IMR-90 (cell line): ENCODE measurements at regions not wholly inside any gene's neighbourhood (a gene's known extent, or its start where the extent isn't known, plus 50 kb on each side); places are given as distances from the start of the nearest gene placed in this dataset.

ENCODE experiments used
- ATAC-seq: fragments of 200-7000 bp; cut with Tn5 transposase; 2 replicates; pipeline ENCODE4 v1.9.1; 2020; ENCODE audit warnings: low read depth, mild to moderate bottlenecking, moderate library complexity
- BruUV-seq: library from RNA; stranded (reverse); fragments of 400-500 nt; replicated peaks from 2 replicates; lab custom pipeline; 2021; lab: Mats Ljungman, UMichigan
- CTCF ChIA-PET: fragments of 300-600 bp; formaldehyde crosslinking; extraction: SDS; loops from one replicate; lab custom pipeline; 2021; ENCODE audit warnings: antibody characterized with exemption; lab: Yijun Ruan, JAX
- POLR2A ChIA-PET: fragments of 300-600 bp; sonication (Branson Sonifier 250); formaldehyde crosslinking; loops from one replicate; lab custom pipeline; 2022; ENCODE audit warnings: antibody characterized with exemption; ENCODE audit not compliant: unreplicated experiment; lab: Charles Lee
- DNase-seq: peaks from one replicate; pipeline ENCODE4 v3.0.0; 2013
- H2AFZ ChIP-seq: replicated peaks from 2 replicates; pipeline ENCODE3; 2013; ENCODE audit warnings: low read length, mild to moderate bottlenecking; ENCODE audit not compliant: poor library complexity
- H2AK5ac ChIP-seq: 2 replicates; pipeline ENCODE4 v1.6.1; 2013; ENCODE audit warnings: low read depth, low read length, inconsistent platforms
- H2AK9ac ChIP-seq: replicated peaks from 2 replicates; pipeline ENCODE3; 2013; ENCODE audit warnings: mild to moderate bottlenecking, low read depth, low read length, moderate library complexity; ENCODE audit not compliant: poor library complexity
- H2BK120ac ChIP-seq: 2 replicates; pipeline ENCODE4 v1.6.1; 2013; ENCODE audit warnings: low read depth, low read length, inconsistent platforms
- H2BK15ac ChIP-seq: 3 replicates; pipeline ENCODE4 v1.6.1; 2013; ENCODE audit warnings: low read depth, low read length, inconsistent platforms
- H2BK20ac ChIP-seq: 2 replicates; pipeline ENCODE4 v1.6.1; 2013; ENCODE audit warnings: low read depth, mild to moderate bottlenecking, inconsistent platforms, low read length, moderate library complexity
- H2BK5ac ChIP-seq: 2 replicates; pipeline ENCODE4 v1.6.1; 2013; ENCODE audit warnings: mild to moderate bottlenecking, low read depth, low read length, inconsistent platforms; ENCODE audit not compliant: poor library complexity, severe bottlenecking
- H3K14ac ChIP-seq: replicated peaks from 2 replicates; pipeline ENCODE4 v1.6.1; 2013; ENCODE audit warnings: low read depth, low read length, inconsistent platforms
- H3K18ac ChIP-seq: 2 replicates; pipeline ENCODE4 v1.6.1; 2013; ENCODE audit warnings: low read depth, low read length, control low read depth
- H3K23ac ChIP-seq: 2 replicates; pipeline ENCODE4 v1.6.1; 2013; ENCODE audit warnings: low read depth, low read length, inconsistent platforms
- H3K27ac ChIP-seq: 2 replicates; pipeline ENCODE4 v1.5.1; 2013; ENCODE audit warnings: mild to moderate bottlenecking, control low read depth, low read length; ENCODE audit not compliant: insufficient read depth
- H3K27me3 ChIP-seq: 2 replicates; pipeline ENCODE4 v1.6.1; 2013; ENCODE audit warnings: low read length; ENCODE audit not compliant: control insufficient read depth, insufficient read depth
- H3K36me3 ChIP-seq: 2 replicates; pipeline ENCODE4 v1.6.1; 2013; ENCODE audit warnings: low read length, mixed read lengths; ENCODE audit not compliant: control insufficient read depth, insufficient read depth
- H3K4ac ChIP-seq: 2 replicates; pipeline ENCODE4 v1.6.1; 2013; ENCODE audit warnings: low read depth, low read length, inconsistent platforms
- H3K4me1 ChIP-seq: 2 replicates; pipeline ENCODE4 v1.6.1; 2013; ENCODE audit warnings: low read length, mixed read lengths; ENCODE audit not compliant: control insufficient read depth, insufficient read depth
- H3K4me2 ChIP-seq: 2 replicates; pipeline ENCODE4 v1.6.1; 2013; ENCODE audit warnings: low read depth, mild to moderate bottlenecking, control low read depth, low read length, moderate library complexity
- H3K4me3 ChIP-seq: 2 replicates; pipeline ENCODE4 v1.5.1; 2013; ENCODE audit warnings: low read depth, mild to moderate bottlenecking, control low read depth, low read length, moderate library complexity; ENCODE audit not compliant: insufficient read depth
- H3K56ac ChIP-seq: 2 replicates; pipeline ENCODE4 v1.6.1; 2013; ENCODE audit warnings: low read length, inconsistent platforms; ENCODE audit not compliant: insufficient read depth; ENCODE audit errors: extremely low read depth
- H3K79me1 ChIP-seq, 2 experiments: 2 replicates each; pipeline ENCODE4 v1.6.1; 2013; ENCODE audit warnings: low read length in 2 of 2, inconsistent platforms in 1 of 2, low read depth in 1 of 2
- H3K9ac ChIP-seq: 2 replicates; pipeline ENCODE4 v1.6.1; 2013; ENCODE audit warnings: low read depth, low read length, control low read depth
- H3K9me1 ChIP-seq: 2 replicates; pipeline ENCODE4 v1.6.1; 2013; ENCODE audit warnings: low read length, inconsistent platforms; ENCODE audit not compliant: insufficient read depth
- H3K9me3 ChIP-seq: 2 replicates; pipeline ENCODE4 v1.6.1; 2013; ENCODE audit warnings: low read length; ENCODE audit not compliant: control insufficient read depth, insufficient read depth
- H4K20me1 ChIP-seq: 2 replicates; pipeline ENCODE4 v1.6.1; 2013; ENCODE audit warnings: low read length, inconsistent platforms; ENCODE audit not compliant: insufficient read depth
- H4K5ac ChIP-seq: 2 replicates; pipeline ENCODE4 v1.6.1; 2013; ENCODE audit warnings: mild to moderate bottlenecking, low read depth, low read length, control low read depth
- H4K8ac ChIP-seq, 2 experiments: 2 replicates each; pipeline ENCODE4 v1.6.1; 2013; ENCODE audit warnings: low read depth in 2 of 2, low read length in 2 of 2, control low read depth in 1 of 2, inconsistent platforms in 1 of 2
- H4K91ac ChIP-seq: 2 replicates; pipeline ENCODE4 v1.6.1; 2013; ENCODE audit warnings: low read depth, low read length, inconsistent platforms; ENCODE audit not compliant: insufficient read depth
- CEBPB ChIP-seq: IDR thresholded peaks from 2 replicates; pipeline ENCODE4 v1.6.1; 2012; ENCODE audit warnings: low read depth, low read length, improper control_type of control experiment
- FOS ChIP-seq: fragments of 150-350 bp; IDR thresholded peaks from 2 replicates; pipeline ENCODE4 v1.6.1; 2016; ENCODE audit warnings: low read depth, low read length
- NFE2L2 ChIP-seq: fragments of 150-350 bp; IDR thresholded peaks from 2 replicates; pipeline ENCODE4 v1.6.1; 2016; ENCODE audit warnings: low read depth, mild to moderate bottlenecking, low read length
- RCOR1 ChIP-seq: IDR thresholded peaks from 2 replicates; pipeline ENCODE4 v1.6.1; 2012; ENCODE audit warnings: mild to moderate bottlenecking, low read length, improper control_type of control experiment; ENCODE audit not compliant: insufficient replicate concordance
- WGBS, 2 experiments: methylation state at CpG; one replicate each; pipeline versions ENCODE4 v1.1.5 to v1.1.7; 2013; ENCODE audit warnings: missing lambda C conversion rate in 2 of 2; ENCODE audit not compliant: insufficient read length in 1 of 2; ENCODE audit errors: extremely low coverage in 2 of 2; 5-methylcytosine and 5-hydroxymethylcytosine counted together
- dilution Hi-C: fragments of 300-500 bp; cut with HindIII; formaldehyde crosslinking; loops from one replicate; pipeline ENCODE4 v1.14.3; 2018; ENCODE audit warnings: low sequenced_read_pairs; ENCODE audit not compliant: unreplicated experiment
- in situ Hi-C: fragments of 300-500 bp; cut with MboI; formaldehyde crosslinking; loops from 3 replicates; pipeline ENCODE4 v1.14.3; 2019; ENCODE audit warnings: low sequenced_read_pairs, inconsistent platforms, mixed read lengths
- intact Hi-C: fragments of 100-400 bp; cut with micrococcal nuclease; formaldehyde crosslinking; loops from 2 replicates; pipeline ENCODE4 v1.10.0; 2022
- TF ChIP-seq, protein P1 (sequence below): fragments of 150-350 bp; IDR thresholded peaks from 2 replicates; pipeline ENCODE4 v1.6.1; 2017; ENCODE audit warnings: mild to moderate bottlenecking, antibody characterized with exemption, low read length, low read depth

- Histone ChIP-seq H3K9me3 (no peaks in the 10 kb centered on the region), H3K9me1 (no peaks in the 10 kb centered on the region), H4K5ac (no peak overlapping the region), H3K4ac (no peak overlapping the region), H2BK20ac (no peak overlapping the region), H4K20me1 (no peaks in the 10 kb centered on the region), H3K18ac (no peak overlapping the region), H2BK15ac (no peak overlapping the region), H3K56ac (no peak overlapping the region), H4K91ac (no peak overlapping the region), H2BK5ac (no peak overlapping the region), H4K8ac (no peak overlapping the region), H3K27ac (no peak overlapping the region), H3K23ac (no peak overlapping the region), H3K27me3 (no peaks in the 10 kb centered on the region), H3K4me3 (no peak overlapping the region), H3K79me1 (no peaks in the 10 kb centered on the region), H2AK9ac (no peak overlapping the region), H2AK5ac (no peak overlapping the region), H2AFZ (no peak overlapping the region), H3K36me3 (no peaks in the 10 kb centered on the region), H3K9ac (no peak overlapping the region), H2BK120ac (no peak overlapping the region), H3K4me2 (no peak overlapping the region), H3K14ac (no peak overlapping the region), H3K4me1 (no peaks in the 10 kb centered on the region)
- no CpG with 5 or more reads among the region's 4 CpGs for WGBS, 2 experiments
- no peak for TF ChIP-seq FOS
- TF ChIP-seq RCOR1: no peak
- TF ChIP-seq, protein P1, sequence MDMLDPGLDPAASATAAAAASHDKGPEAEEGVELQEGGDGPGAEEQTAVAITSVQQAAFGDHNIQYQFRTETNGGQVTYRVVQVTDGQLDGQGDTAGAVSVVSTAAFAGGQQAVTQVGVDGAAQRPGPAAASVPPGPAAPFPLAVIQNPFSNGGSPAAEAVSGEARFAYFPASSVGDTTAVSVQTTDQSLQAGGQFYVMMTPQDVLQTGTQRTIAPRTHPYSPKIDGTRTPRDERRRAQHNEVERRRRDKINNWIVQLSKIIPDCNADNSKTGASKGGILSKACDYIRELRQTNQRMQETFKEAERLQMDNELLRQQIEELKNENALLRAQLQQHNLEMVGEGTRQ: no peak
- no peak for TF ChIP-seq NFE2L2
- no peak for TF ChIP-seq CEBPB
- no TSS peak for BruUV-seq
- in situ Hi-C loops: no loop called here
- ATAC-seq: no peak
- ChIA-PET CTCF (no interaction called here), POLR2A (no interaction called here)
- DNase-seq: no peak
- intact Hi-C loops: no loop called here
- dilution Hi-C loops: no loop called here
Measured at GRCh38 chr6:122285292-122285913, 114.0 kb upstream of the HSF2 start.
